Stimulated activated CD4-positive, alpha-beta T cell treated with anti-CD3 and anti-CD28 coated beads, Interleukin-4, amount 100 ng/mL, for 4 hours (primary cell): ENCODE measurements at regions not wholly inside any gene's neighbourhood (a gene's known extent, or its start where the extent isn't known, plus 50 kb on each side); places are given as distances from the start of the nearest gene placed in this dataset.
"Not testable (repeated sequence)": the region's sequence is repeated elsewhere in the genome, so short reads cannot be mapped to it uniquely, and the experiment has no call there.

Experiments used
- DNase-seq, 2 experiments: peaks; one replicate each; pipeline ENCODE4 v3.0.0-alpha.2; 2020

DNA sequence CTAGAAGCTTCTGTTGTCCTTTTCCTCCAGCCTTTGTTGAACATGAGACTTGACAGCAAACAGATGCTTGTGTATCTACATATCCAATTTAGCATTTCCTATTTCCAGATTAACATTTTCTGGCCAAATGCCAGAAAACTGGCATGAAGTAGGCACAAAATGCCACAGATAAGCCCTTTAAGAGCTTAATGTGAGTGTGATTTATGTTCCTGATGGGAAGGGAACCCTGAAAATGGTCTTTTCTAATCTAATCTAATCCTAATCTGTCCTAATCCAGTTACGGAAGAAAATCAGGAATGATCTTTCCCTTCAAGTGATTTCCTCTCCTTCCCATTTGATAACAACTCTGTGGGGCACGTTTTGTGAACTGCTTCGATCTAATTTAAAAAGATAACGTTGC, 133.0 kb upstream of the C1QTNF7 start:
- DNase-seq: no peak

DNA sequence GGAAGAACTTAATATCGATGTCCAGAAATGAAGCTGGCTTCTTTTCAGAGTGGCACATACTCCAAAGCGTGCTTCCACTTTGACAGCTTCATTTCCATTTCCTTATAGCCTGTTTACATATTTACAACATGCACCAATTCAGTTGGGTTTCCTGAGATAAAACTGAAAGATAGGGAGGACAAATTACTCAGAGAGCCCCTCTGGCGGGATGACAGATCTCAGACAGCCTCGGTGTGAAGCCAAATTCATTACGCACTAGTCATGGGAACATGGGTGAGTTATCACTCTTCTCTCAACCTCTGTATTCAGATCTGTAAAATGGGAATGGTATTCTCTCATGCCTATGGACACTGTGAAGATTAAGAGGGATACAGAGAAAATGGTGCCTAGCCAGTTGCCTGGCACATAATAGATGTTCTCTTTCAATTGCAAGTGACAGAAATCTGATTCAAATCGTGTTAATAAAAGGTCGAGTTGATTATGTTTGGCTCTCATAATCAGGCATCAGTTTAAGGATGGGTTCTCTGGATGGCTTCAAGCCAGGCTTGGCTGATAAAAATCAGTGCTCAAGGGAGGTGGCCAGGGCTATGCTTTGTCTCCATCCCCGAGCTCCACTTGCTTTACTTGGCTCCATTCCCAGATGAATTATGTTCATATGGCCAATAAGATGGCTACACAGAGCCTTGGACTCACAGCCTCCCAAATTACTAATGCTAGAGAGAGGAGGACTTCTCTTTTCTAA, 132.2 kb upstream of the C1QTNF7 start:
- DNase-seq: no peak

- no peak for DNase-seq
Measured at GRCh38 chr4:15297344-15297743, 130.5 kb upstream of the C1QTNF7 start.

GRCh38 chr4:15299627-15300026, 128.2 kb upstream of the C1QTNF7 start:
- DNase-seq: no peak

GRCh38 chr4:15303052-15303641, 124.7 kb upstream of the C1QTNF7 start:
- DNase-seq: no peak

GRCh38 chr4:15314974-15315373, 112.9 kb upstream of the C1QTNF7 start:
- no peak for DNase-seq

DNA sequence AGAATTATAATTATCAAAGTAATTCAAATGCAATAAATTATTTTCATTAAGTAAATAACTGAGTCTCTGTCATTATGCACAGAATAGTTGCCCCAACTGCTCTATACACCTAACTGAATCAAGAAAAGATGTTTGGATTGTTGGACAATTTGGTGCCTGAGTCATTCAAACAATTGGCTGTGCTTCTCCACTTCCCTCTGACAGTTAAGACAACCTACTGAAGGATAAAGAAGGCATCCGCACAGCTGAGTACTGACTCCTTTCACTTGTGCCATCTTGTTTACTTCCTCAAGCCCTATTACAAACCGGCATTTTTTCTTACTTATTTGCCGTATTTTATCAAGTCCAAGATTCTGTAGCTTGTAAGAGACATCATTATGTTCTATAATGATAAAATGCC, 110.6 kb upstream of the C1QTNF7 start:
- no peak for DNase-seq

DNA sequence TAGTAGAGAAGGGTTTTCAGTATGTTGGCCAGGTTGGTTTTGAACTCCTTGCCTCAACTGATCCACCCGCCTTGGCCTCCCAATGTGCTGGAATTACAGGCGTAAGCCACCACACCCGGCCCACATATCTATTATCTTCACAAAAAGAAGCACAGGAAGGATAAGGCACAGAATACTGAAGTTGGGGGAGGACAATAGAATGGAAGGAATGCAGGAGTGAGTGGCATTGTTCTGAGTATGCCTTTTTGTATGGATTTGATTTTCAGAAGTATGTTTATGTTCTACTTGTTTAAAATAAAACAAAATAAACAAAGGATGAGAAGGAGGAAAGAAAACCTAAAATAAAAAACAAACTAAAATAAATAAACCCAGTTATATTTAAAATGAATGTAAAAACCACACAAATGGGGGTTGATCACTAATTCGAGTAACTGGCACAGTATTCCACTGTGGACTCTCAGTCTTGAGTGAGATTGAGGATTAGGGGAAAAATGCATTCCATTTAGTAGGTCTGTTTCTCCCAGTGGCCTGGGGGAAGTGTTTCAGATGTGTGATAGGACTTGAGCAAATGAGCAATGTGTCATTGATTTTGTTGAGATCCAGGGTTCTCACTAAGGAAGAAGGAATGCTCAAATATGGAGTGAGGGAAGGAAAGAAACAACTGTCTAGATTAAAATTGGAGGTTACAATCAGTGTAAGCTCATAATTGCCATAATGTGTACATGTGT, 109.0 kb upstream of the C1QTNF7 start:
- no peak for DNase-seq

DNA sequence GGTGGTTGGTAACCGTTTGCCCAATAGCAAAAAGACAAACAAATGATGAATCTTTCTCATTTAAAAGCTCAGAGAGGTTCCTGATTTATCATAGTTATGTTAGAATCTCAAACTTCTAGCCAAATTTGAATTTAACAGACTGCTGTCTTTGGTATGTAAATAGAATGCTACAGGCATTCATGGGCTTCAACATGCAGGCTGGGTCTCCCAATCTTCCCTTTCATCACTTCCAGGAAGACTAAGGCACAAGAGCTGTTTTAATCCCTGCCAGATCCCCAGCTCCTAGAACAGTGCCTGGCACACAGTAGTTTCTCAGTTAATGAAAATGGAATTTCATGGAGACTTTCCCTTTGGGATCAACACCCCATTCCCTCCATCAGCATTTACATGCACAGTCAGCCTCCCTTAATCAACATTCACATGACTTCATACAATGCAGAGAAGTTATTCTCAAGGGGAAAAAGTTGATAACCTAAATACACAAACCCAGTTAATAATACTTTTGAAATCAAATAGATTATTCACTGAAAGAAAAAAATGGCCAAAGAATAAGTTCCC, 107.6 kb upstream of the C1QTNF7 start:
- DNase-seq: no peak

DNA sequence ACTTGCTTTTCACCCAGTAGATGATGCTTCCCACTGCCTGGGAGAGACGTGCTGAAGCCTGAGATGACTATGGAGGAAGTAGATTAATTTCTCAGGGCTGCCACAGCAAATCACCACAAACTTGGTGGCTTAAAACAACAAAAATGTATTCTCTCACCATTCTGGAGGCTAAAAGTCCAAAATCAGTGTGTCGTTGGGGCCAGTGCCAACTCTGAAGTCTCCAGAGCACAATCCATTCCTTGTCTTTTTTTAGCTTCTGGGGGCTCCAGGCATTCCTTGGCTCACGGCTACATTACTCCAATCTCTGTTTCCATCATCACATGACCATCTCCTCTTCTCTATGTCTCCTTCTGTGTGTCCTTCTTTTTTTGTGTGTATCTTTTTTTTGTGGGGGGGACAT, 105.8 kb upstream of the C1QTNF7 start:
- DNase-seq: no peak

- DNase-seq: no peak
Measured at GRCh38 chr4:15325987-15326386, 101.8 kb upstream of the C1QTNF7 start.

GRCh38 chr4:15327311-15328298, 100.2 kb upstream of the C1QTNF7 start:
- DNase-seq: no peak

GRCh38 chr4:15331930-15332329, 95.9 kb upstream of the C1QTNF7 start:
- no peak for DNase-seq

GRCh38 chr4:15332377-15332776, 95.5 kb upstream of the C1QTNF7 start:
- no peak for DNase-seq

DNA sequence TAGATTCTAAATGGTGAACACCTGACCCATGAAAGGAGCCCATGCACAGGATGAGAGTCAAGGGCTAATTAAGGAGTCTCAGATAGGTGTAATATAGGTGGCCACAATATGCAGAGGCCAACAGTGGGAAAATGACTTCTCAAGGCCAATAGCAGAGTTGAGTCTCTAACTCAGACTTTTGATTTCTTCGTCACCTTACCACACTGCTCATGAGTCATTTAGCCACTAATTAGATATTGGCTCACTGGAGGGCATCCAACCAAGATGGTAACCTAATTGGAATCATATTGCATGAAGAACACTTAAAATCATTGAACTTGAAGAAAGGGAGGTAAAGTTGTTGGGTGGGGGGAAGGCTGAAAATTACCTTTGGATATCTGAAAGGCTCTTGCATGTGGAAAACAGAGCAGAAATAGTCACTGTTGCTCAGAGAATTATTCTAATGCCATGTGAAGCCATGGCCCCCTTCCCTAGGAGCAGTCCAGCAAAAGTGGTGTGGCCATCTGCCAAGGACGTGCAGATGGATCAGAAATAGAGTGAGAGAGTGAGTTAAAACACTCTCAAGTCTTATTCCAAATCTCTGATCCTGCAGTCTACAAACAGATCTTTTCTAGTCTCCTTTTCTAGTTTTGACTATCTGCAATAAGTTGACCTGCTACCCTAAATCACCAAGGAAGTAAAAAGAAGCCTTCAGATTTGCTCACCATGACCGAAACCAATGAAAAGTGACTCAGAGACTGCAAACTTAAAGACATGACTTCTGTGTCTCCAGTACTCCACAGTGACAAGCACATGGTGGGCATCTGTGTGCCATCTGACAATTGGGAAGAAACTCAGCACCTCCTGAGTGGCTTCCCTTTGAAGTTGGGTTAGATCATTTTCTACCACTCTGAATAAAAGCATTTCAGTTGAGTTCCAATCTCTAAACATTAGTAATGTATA, 93.9 kb upstream of the C1QTNF7 start:
- no peak for DNase-seq

- DNase-seq: no peak
Measured at GRCh38 chr4:15336410-15337167, 91.2 kb upstream of the C1QTNF7 start.

- DNase-seq: not testable (repeated sequence)
Measured at GRCh38 chr4:15337168-15337657, 90.6 kb upstream of the C1QTNF7 start.

GRCh38 chr4:15339737-15340136, 88.1 kb upstream of the C1QTNF7 start:
- no peak for DNase-seq

DNA sequence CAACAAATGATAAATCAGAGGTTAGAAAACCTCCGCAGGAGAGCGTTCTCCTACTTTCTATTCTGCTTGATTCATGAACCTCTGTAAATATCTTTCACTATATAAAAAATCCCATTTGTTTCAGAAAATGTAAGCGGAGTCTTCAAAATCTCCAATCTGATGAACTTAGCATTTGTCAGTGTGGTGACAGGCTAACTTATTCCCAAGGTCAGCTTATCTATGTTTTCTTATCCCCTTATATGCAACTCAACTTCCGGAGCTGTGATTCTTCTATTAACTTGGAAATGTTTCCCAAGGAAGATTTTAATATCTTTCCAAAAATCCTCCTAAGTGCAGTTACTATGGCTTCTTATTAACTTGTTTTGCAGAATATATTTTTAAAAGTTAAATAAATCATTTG, 87.5 kb upstream of the C1QTNF7 start:
- DNase-seq: no peak
